GM18861 (cell line): ENCODE measurements at regions not wholly inside any gene's neighbourhood (a gene's known extent, or its start where the extent isn't known, plus 50 kb on each side); places are given as distances from the start of the nearest gene placed in this dataset.
A peak's percentile ranks its signal among the peaks of the same experiment; 100 is the strongest.

ENCODE experiments used
- ATAC-seq: cut with Tn5 transposase; IDR thresholded peaks from one replicate; pipeline ENCODE4 v1.9.1; 2021; ENCODE audit not compliant: unreplicated experiment

DNA sequence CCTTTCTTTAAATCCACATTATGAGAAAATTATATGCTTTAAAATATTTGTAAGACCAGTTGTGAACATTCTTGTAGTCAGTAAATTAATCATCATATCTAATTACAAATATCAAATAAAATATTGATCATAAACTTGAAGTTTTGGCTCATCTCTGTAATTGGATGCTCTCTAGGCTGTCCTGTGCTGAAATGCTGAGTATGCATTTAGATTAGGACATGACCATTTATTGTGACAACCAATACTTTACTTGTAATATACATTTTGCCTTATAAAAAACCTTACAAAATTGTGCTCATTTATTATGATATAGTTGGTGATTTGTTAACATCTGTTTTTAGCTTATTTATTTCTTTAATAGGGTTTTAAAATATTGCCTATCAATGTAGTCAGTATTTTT is 116.1 kb upstream of the DOCK10 start:
- no peak for ATAC-seq

DNA sequence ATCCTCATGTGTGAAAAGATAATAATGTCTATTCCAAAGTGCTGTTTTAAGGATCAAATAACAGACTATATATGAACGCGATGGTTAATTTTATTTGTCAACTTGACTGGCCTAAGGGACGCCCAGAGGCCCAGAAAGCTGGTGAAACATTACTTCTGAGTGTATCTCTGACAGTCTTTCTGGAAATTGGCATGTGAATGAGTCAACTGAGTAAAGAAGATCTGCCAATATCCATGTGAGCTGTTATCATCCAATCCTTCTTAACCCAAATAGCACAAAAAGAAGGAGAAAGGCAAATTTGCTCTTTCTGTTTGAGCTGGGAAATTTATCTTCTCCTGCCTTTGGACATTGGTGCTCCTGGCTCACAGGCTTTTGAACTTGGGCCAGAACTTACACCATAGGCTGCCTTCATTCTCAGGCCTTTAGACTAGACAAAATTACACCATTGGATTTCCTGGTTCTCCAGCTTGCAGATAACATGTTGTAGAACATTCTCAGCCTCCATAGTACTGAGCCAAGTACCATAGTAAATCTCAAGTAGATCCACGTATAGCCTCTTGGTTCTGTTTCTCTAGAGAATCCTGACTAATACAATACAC is 114.7 kb upstream of the DOCK10 start:
- ATAC-seq = no peak

- no peak for ATAC-seq
Measured at GRCh38 chr2:225140723-225141122, 98.5 kb upstream of the DOCK10 start.

DNA sequence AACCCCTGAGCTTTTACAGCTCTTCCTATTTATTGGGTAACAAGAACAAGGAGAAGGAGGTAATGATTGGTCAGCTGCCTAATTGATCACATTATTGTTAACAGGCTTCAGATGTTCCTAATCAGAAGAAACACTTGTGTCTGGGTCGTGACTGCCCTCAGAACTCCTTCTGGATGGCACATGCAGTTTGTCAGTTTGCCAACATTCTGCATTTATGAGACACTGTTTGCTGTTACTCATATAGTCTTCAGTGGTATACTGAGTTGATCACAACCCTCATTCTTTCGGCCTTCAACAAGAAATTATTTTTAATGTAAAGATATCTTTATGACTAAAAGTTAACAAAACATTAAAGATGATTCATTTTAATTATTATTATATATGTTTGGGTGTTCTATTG is 95.7 kb upstream of the DOCK10 start:
- no peak for ATAC-seq

DNA sequence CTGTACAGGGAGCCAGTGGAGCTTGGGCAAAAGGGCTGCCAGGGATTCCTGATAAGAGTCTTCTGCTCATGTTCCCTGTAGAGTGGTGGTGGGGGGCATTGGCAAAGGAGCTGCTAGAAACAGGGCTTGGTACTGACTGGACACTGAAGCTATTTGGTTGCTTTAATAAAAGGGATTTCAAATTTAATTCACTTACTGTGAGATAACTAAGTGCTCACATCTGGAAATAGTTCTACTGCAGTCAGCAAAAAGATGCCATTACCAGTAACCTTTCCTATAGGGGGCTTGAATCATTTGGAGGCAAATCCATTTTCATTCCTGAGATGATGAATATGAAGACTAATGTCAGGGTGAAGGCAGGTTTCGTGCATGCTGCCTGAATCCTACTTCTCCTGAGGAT is 94.3 kb upstream of the DOCK10 start:
- no peak for ATAC-seq

- ATAC-seq = no peak
Measured at GRCh38 chr2:225131898-225132297, 89.6 kb upstream of the DOCK10 start.

GRCh38 chr2:225130093-225130492 is 87.8 kb upstream of the DOCK10 start:
- ATAC-seq = no peak

GRCh38 chr2:225124311-225125017 is 82.2 kb upstream of the DOCK10 start:
- no peak for ATAC-seq

- no peak for ATAC-seq
Measured at GRCh38 chr2:225122583-225123486, 80.6 kb upstream of the DOCK10 start.

- no peak for ATAC-seq
Measured at GRCh38 chr2:225122007-225122406, 79.7 kb upstream of the DOCK10 start.

DNA sequence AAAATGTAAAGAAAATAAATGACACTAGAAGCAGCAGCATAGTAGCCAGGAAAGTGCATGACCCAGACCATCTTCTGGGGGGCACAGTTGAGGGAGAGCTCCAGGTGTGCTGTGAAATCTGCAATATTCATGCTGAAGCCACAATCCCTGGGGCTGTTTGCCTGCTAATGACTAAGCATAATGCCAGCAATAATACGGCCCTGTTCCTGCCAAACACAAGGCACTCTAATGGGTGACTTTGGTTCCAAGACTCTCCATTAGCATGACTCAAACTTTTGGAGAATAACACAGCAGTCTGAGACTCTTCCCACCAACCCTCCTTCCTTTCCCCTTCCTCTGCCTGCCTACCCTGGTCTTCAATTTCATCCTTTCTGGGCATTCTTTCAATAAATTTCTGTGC is 77.9 kb upstream of the DOCK10 start:
- no peak for ATAC-seq

GRCh38 chr2:225117051-225117716 is 74.9 kb upstream of the DOCK10 start:
- no peak for ATAC-seq

- ATAC-seq = no peak
Measured at GRCh38 chr2:225114786-225115323, 72.6 kb upstream of the DOCK10 start.

- no peak for ATAC-seq
Measured at GRCh38 chr2:225113371-225114015, 71.2 kb upstream of the DOCK10 start.

GRCh38 chr2:225112362-225113126 is 70.3 kb upstream of the DOCK10 start:
- ATAC-seq = peak; percentile 56

GRCh38 chr2:225108805-225109204 is 66.5 kb upstream of the DOCK10 start:
- ATAC-seq = no peak

- no peak for ATAC-seq
Measured at GRCh38 chr2:225104971-225105370, 62.7 kb upstream of the DOCK10 start.

DNA sequence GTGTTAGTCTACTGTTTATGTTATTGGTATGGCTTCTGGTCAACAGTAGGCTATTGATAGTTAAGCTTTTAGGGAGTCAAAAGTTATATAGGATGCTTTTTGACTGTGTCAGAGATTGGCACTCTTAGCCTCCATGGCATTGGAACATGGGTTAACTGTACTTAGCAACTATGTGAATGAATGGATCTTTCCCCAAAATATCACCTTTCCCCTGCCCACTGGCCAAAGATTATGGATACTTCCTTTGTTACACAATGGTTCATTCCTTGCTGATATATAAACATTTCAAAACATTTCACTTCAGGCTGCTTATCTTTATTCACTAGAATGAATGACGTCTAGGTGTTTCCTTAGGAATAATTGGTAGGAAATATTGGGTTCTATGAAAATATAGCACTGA is 62.1 kb upstream of the DOCK10 start:
- no peak for ATAC-seq

DNA sequence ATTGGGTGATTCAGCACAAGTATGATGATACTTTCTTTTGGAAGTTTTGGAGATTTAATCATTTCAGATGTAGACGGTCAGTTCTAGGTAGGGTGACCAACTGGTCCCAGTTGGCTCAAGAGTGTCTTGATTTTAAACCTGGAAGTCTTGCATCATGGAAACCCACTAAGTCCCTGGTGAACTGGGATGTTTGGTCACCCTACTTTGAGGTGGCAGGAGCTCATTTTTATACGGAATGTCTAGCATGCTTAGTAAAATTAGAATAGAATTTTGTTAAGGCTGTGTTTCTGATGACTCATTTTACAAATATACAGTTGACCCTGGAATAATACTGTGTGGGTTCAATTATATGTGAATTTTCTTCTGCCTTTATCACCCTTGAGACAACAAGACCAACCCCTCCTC is 61.5 kb upstream of the DOCK10 start:
- ATAC-seq = no peak

DNA sequence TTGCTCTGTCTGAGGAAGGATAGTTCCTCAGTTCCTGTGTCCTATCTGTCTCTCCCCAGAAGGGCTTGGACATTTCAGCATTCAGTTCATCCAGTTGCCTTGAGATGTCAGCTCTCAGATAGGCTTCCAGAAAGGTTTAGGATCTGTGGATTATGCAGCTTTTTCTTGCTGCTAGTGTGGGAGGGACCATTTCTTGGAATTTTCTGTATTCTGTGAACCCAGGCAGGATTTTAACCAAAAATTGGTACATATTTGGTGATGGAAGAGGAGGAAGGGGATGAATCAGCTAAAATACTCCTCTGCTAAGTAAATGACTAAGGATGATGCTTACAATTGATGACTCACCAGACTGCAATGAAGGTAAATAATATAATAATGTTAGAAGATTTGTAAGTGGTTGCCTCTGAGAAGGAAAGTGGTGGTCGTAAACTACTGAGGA is 58.6 kb upstream of the DOCK10 start:
- no peak for ATAC-seq
